ENCODE measurements at regions not wholly inside any gene's neighbourhood (a gene's known extent, or its start where the extent isn't known, plus 50 kb on each side); places are given as distances from the start of the nearest gene placed in this dataset.
"Not testable (repeated sequence)": the region's sequence is repeated elsewhere in the genome, so short reads cannot be mapped to it uniquely, and the experiment has no call there.

DNA sequence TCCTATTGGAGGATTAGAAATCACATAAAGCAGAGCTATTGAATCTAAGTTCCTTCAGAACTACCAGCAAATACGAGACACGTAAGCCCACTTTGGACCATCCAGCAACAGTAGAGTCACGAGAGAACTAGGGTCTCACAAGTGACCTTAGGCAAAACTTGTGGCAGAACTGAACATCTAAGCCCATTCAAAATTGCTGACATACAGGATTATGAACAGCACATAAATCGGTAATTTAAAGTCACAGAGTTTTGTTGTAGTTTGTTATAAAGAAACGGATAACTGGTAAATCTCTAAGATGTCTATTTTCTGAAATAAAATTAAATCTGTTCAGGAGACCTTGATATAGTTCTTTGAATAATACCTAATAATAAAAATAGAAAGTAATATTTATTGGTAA lies 1366.0 kb downstream of the NCAM2 start:
- DNase-seq: no peak
- TF ChIP-seq, protein P1, sequence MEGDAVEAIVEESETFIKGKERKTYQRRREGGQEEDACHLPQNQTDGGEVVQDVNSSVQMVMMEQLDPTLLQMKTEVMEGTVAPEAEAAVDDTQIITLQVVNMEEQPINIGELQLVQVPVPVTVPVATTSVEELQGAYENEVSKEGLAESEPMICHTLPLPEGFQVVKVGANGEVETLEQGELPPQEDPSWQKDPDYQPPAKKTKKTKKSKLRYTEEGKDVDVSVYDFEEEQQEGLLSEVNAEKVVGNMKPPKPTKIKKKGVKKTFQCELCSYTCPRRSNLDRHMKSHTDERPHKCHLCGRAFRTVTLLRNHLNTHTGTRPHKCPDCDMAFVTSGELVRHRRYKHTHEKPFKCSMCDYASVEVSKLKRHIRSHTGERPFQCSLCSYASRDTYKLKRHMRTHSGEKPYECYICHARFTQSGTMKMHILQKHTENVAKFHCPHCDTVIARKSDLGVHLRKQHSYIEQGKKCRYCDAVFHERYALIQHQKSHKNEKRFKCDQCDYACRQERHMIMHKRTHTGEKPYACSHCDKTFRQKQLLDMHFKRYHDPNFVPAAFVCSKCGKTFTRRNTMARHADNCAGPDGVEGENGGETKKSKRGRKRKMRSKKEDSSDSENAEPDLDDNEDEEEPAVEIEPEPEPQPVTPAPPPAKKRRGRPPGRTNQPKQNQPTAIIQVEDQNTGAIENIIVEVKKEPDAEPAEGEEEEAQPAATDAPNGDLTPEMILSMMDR (IDR thresholded peaks at IDR 0.05): no peak
- Histone ChIP-seq H3K4me1 (no peaks in the 10 kb centered on the region), H3K4me3 (no peak overlapping the region), H3K27ac (no peak overlapping the region), H3K9me3 (no peaks in the 10 kb centered on the region), H3K9ac (ENCODE audit: low read depth in 2 of 2, low read length in 2 of 2) (no peak overlapping the region), H3K36me3 (no peaks in the 10 kb centered on the region), H3K27me3 (no peaks in the 10 kb centered on the region)
- intact Hi-C loops (cut with DNase I): no loop called here

- Histone ChIP-seq H3K9ac (ENCODE audit: low read depth in 2 of 2, low read length in 2 of 2) (no peak overlapping the region), H3K4me3 (no peak overlapping the region), H3K9me3 (no peaks in the 10 kb centered on the region), H3K36me3 (no peaks in the 10 kb centered on the region), H3K27me3 (no peaks in the 10 kb centered on the region), H3K4me1 (no peaks in the 10 kb centered on the region), H3K27ac (no peak overlapping the region)
- TF ChIP-seq, protein P1 (IDR thresholded peaks at IDR 0.05): no peak
- DNase-seq: no peak
- intact Hi-C loops (cut with DNase I): no loop called here
Observed at GRCh38 chr21:22374218-22374969, 1376.2 kb downstream of the NCAM2 start.

- H3K27me3 ChIP-seq; H3K27ac ChIP-seq; H3K9ac ChIP-seq (ENCODE audit: low read depth in 2 of 2, low read length in 2 of 2); H3K9me3 ChIP-seq; H3K4me1 ChIP-seq; H3K36me3 ChIP-seq; H3K4me3 ChIP-seq; DNase-seq; intact Hi-C loops (cut with DNase I): not testable (repeated sequence)
Observed at GRCh38 chr21:22377795-22378194, 1379.6 kb downstream of the NCAM2 start.

- no peaks in the 10 kb centered on the region for H3K27me3 ChIP-seq
- TF ChIP-seq, protein P1 (IDR thresholded peaks at IDR 0.05): no peak
- no peak for DNase-seq
- no peaks in the 10 kb centered on the region for H3K9me3 ChIP-seq
- H3K4me3 ChIP-seq: no peak overlapping the region
- no peaks in the 10 kb centered on the region for H3K4me1 ChIP-seq
- intact Hi-C loops (cut with DNase I): no loop called here
- no peak overlapping the region for H3K9ac ChIP-seq (ENCODE audit: low read depth in 2 of 2, low read length in 2 of 2)
- H3K27ac ChIP-seq: no peak overlapping the region
- H3K36me3 ChIP-seq: no peaks in the 10 kb centered on the region
Observed at GRCh38 chr21:22393324-22393723, 1395.1 kb downstream of the NCAM2 start.

DNA sequence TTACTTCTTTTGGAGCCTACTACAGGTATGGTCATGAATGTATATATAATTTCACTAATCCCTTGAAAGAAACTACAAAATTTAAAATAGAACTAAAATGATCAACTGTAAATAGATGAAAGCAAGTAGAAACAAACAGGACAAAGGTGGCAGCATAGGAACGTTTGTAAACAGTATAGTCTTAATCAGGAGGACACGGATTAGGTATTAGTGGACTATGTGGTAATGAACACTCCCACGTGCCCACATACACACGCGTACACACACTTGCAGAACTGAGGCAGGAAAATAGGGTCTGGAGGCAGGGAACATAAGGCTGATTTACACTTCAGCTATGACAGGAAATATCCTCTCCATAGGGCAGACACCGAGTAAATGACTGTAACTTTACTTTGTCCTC lies 1397.8 kb downstream of the NCAM2 start:
- Histone ChIP-seq H3K4me3 (no peak overlapping the region), H3K9ac (ENCODE audit: low read depth in 2 of 2, low read length in 2 of 2) (no peak overlapping the region), H3K9me3 (no peaks in the 10 kb centered on the region), H3K4me1 (no peaks in the 10 kb centered on the region), H3K27me3 (no peaks in the 10 kb centered on the region), H3K36me3 (no peaks in the 10 kb centered on the region), H3K27ac (no peak overlapping the region)
- TF ChIP-seq, protein P1 (IDR thresholded peaks at IDR 0.05): no peak
- DNase-seq: no peak
- intact Hi-C loops (cut with DNase I): no loop called here

DNA sequence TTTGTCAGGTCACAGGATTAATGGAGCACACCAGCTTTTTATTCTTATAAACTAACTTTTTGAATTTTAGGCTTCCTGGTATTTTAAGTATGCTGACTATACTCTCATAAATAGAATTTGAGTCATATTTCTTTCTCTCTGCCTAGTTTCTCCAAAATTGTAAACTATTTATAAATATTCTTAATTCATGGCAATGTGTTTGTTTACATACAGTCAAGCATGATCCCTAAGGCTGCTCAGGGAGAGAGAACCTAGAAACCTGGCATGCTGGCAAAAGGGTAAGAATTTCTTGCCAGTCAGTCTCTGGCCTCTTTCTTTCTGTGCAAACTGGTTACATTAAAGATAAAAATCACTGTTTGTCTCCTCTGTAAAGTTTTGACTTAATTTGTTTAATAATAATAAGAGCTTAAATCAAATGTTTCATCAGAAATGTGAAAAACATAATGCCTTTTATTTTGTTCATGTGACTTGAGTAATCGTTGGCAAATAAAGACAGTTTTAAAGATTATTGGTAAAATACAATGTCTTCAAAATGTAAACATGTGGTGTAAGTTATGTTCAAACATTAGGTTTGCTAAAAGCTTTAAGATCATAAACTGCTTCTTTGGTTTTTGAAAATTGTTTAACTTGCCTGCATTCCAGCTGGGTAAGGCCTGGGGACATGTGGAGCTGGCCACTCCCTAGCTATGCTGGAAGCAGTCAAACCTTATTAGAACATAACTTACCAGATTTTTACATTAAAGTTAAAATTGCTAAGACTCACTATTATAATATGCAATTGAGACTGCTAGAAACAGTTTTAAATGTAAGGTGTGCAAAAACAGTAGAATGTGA lies 1401.7 kb downstream of the NCAM2 start:
- Histone ChIP-seq H3K9ac (ENCODE audit: low read depth in 2 of 2, low read length in 2 of 2) (no peak overlapping the region), H3K27ac (no peak overlapping the region), H3K9me3 (no peaks in the 10 kb centered on the region), H3K4me3 (no peak overlapping the region), H3K36me3 (no peaks in the 10 kb centered on the region), H3K4me1 (no peaks in the 10 kb centered on the region), H3K27me3 (no peaks in the 10 kb centered on the region)
- TF ChIP-seq, protein P1 (IDR thresholded peaks at IDR 0.05): no peak
- intact Hi-C loops (cut with DNase I): no loop called here
- no peak for DNase-seq
